HCT116 (cell line): ENCODE measurements at regions not wholly inside any gene's neighbourhood (a gene's known extent, or its start where the extent isn't known, plus 50 kb on each side); places are given as distances from the start of the nearest gene placed in this dataset.
"Not testable (repeated sequence)": the region's sequence is repeated elsewhere in the genome, so short reads cannot be mapped to it uniquely, and the experiment has no call there.

Experiments
- ATAC-seq: fragments of 200-7000 bp; cut with Tn5 transposase; 2 replicates; pipeline ENCODE4 v1.9.1; 2020; ENCODE audit warnings: mild to moderate bottlenecking, moderate library complexity
- BruUV-seq: library from RNA; stranded (reverse); fragments of 400-500 nt; replicated peaks from 2 replicates; lab custom pipeline; 2021; lab: Mats Ljungman, UMichigan
- CTCF ChIA-PET: fragments of 300-600 bp; sonication (Branson Sonifier 250); formaldehyde crosslinking; loops from one replicate; lab custom pipeline; 2021; ENCODE audit warnings: antibody characterized with exemption; lab: Charles Lee
- POLR2A ChIA-PET: fragments of 300-600, 350-600 bp; sonication (Branson Sonifier 250); formaldehyde crosslinking; loops from one replicate; lab custom pipeline; 2021; ENCODE audit warnings: antibody characterized with exemption; lab: Charles Lee
- RAD21 ChIA-PET, 2 experiments: fragments of 300-600 bp; sonication (Branson Sonifier 250); formaldehyde crosslinking; loops; one replicate each; lab custom pipeline; 2023; ENCODE audit warnings: low total read pairs in 2 of 2; ENCODE audit not compliant: uncharacterized antibody in 2 of 2, unreplicated experiment in 2 of 2, low non-redundant PET in 1 of 2; lab: Charles Lee
- DNase-seq: peaks from one replicate; pipeline ENCODE4 v3.0.0-alpha.2; 2010; ENCODE audit warnings: low read depth, low spot score
- H2AFZ ChIP-seq: fragments of 200-600 bp; shearing (Covaris generic), sonication (generic); 2 replicates; pipeline ENCODE4 v1.6.1; 2017; ENCODE audit warnings: low read depth, mixed run types, mixed read lengths, antibody characterized with exemption, low read length; ENCODE audit not compliant: poor library complexity, severe bottlenecking
- H3K27ac ChIP-seq: 2 replicates; pipeline ENCODE4 v1.5.1; 2012; ENCODE audit warnings: low read depth, low read length
- H3K27me3 ChIP-seq: fragments of 200-600 bp; sonication (generic); 2 replicates; pipeline ENCODE4 v1.6.1; 2016; ENCODE audit warnings: mixed run types, low read length, mixed read lengths; ENCODE audit not compliant: insufficient read depth
- H3K36me3 ChIP-seq, 2 experiments: fragments of 200-500 bp in 1 of 2; fragments of 200-600 bp in 1 of 2; sonication (Bioruptor generic) in 1 of 2; sonication (generic) in 1 of 2; 2 replicates each; pipeline versions ENCODE4 v1.5.1 to v1.6.1; 2014 to 2016; ENCODE audit warnings: low read length in 2 of 2, inconsistent platforms in 1 of 2, mixed read lengths in 1 of 2, mixed run types in 1 of 2; ENCODE audit not compliant: insufficient read depth in 2 of 2, control insufficient read depth in 1 of 2
- H3K4me1 ChIP-seq, 2 experiments: fragments of 200-600 bp in 1 of 2; sonication (generic) in 1 of 2; 2 replicates each; pipeline versions ENCODE4 v1.5.1 to v1.6.1; 2012 to 2017; ENCODE audit warnings: low read length in 2 of 2, inconsistent platforms in 1 of 2, mild to moderate bottlenecking in 1 of 2, mixed read lengths in 1 of 2, mixed run types in 1 of 2, moderate library complexity in 1 of 2; ENCODE audit not compliant: insufficient read depth in 2 of 2, control insufficient read depth in 1 of 2
- H3K4me2 ChIP-seq: fragments of 200-600 bp; sonication (generic); 2 replicates; pipeline ENCODE4 v1.6.1; 2017; ENCODE audit warnings: mixed run types, low read length, mixed read lengths
- H3K4me3 ChIP-seq, 2 experiments: fragments of 200-600 bp in 1 of 2; sonication (generic) in 1 of 2; replicated peaks in 1 of 2; 2 replicates each; pipeline ENCODE4 v1.5.1; 2011 to 2016; ENCODE audit warnings: low read length in 2 of 2, control low read depth in 1 of 2, low read depth in 1 of 2, mild to moderate bottlenecking in 1 of 2, mixed read lengths in 1 of 2, mixed run types in 1 of 2
- H3K79me2 ChIP-seq: fragments of 200-600 bp; sonication (generic); 2 replicates; pipeline ENCODE4 v1.6.1; 2017; ENCODE audit warnings: mild to moderate bottlenecking, mixed run types, low read length, moderate library complexity, mixed read lengths; ENCODE audit not compliant: insufficient read depth
- H3K9ac ChIP-seq: fragments of 200-600 bp; sonication (generic); 2 replicates; pipeline ENCODE4 v1.6.1; 2016; ENCODE audit warnings: low read length, mixed read lengths
- H3K9me2 ChIP-seq: fragments of 200-600 bp; sonication (generic), shearing (Covaris generic); 2 replicates; pipeline ENCODE4 v1.6.1; 2017; ENCODE audit warnings: mixed run types, mild to moderate bottlenecking, moderate library complexity; ENCODE audit not compliant: insufficient read depth
- H3K9me3 ChIP-seq, 2 experiments: fragments of 200-500 bp in 1 of 2; fragments of 200-600 bp in 1 of 2; sonication (Bioruptor generic) in 1 of 2; sonication (generic) in 1 of 2; 2 replicates each; pipeline ENCODE4 v1.6.1; 2014 to 2017; ENCODE audit warnings: low read length in 2 of 2, mixed read lengths in 2 of 2, inconsistent platforms in 1 of 2, low read depth in 1 of 2, mild to moderate bottlenecking in 1 of 2, mixed run types in 1 of 2, moderate library complexity in 1 of 2; ENCODE audit not compliant: control insufficient read depth in 1 of 2, insufficient read depth in 1 of 2
- H4K20me1 ChIP-seq: fragments of 200-600 bp; sonication (generic), shearing (Covaris generic); 2 replicates; pipeline ENCODE4 v1.6.1; 2017; ENCODE audit warnings: mixed run types, mild to moderate bottlenecking, moderate library complexity; ENCODE audit not compliant: insufficient read depth
- CBX3 ChIP-seq: IDR thresholded peaks from 2 replicates; pipeline ENCODE4 v1.6.1; 2012; ENCODE audit warnings: low read depth
- EGR1 ChIP-seq: IDR thresholded peaks from 2 replicates; pipeline ENCODE4 v1.6.1; 2012; ENCODE audit warnings: low read depth
- ELF1 ChIP-seq: IDR thresholded peaks from 2 replicates; pipeline ENCODE4 v1.6.1; 2012; ENCODE audit warnings: low read depth, borderline replicate concordance
- JUND ChIP-seq: IDR thresholded peaks from 2 replicates; pipeline ENCODE4 v1.6.1; 2012
- MAX ChIP-seq: IDR thresholded peaks from 2 replicates; pipeline ENCODE4 v1.6.1; 2012
- POLR2A ChIP-seq: IDR thresholded peaks from 2 replicates; pipeline ENCODE4 v1.7.0; 2011; ENCODE audit warnings: borderline replicate concordance; ENCODE audit not compliant: insufficient read depth, insufficient read length; ENCODE audit errors: extremely low read depth
- POLR2AphosphoS5 ChIP-seq: IDR thresholded peaks from 2 replicates; pipeline ENCODE4 v1.6.1; 2011; ENCODE audit warnings: mild to moderate bottlenecking, low read depth, low read length, moderate library complexity
- RAD21 ChIP-seq: IDR thresholded peaks from 2 replicates; pipeline ENCODE4 v1.6.1; 2012; ENCODE audit warnings: low read depth, mild to moderate bottlenecking
- SIN3A ChIP-seq: IDR thresholded peaks from 2 replicates; pipeline ENCODE4 v1.6.1; 2012; ENCODE audit warnings: low read depth
- SRF ChIP-seq: IDR thresholded peaks from 2 replicates; pipeline ENCODE4 v1.6.1; 2012; ENCODE audit warnings: low read depth
- YY1 ChIP-seq: IDR thresholded peaks from 2 replicates; pipeline ENCODE4 v1.6.1; 2011; ENCODE audit warnings: low read length, low read depth, moderate library complexity, mild to moderate bottlenecking; ENCODE audit not compliant: insufficient replicate concordance; ENCODE audit errors: extremely low read depth
- ZFX ChIP-seq: fragments of 450-650 bp; IDR thresholded peaks from 2 replicates; pipeline ENCODE4 v1.6.1; 2017
- intact Hi-C: fragments of 100-400 bp; cut with micrococcal nuclease; formaldehyde crosslinking; loops from 2 replicates; pipeline ENCODE4 v1.10.0; 2022
- TF ChIP-seq, protein P1 (sequence below): IDR thresholded peaks from 2 replicates; pipeline ENCODE4 v1.6.1; 2012
- TF ChIP-seq, protein P2 (sequence below): IDR thresholded peaks from 2 replicates; pipeline ENCODE4 v1.6.1; 2012; ENCODE audit warnings: low read depth

GRCh38 chr7:152914014-152914844 lies 154.7 kb downstream of the ACTR3B start:
- Histone ChIP-seq H3K36me3 (no peaks in the 10 kb centered on the region), H4K20me1 (no peaks in the 10 kb centered on the region), H3K4me3 (no peak overlapping the region), H3K4me1 (peaks cover 0 to 3% of the 10 kb centered on the region in 2 experiments; a peak in 1 of 4 replicates), H3K9me3 (no peaks in the 10 kb centered on the region; a peak in 1 of 4 replicates), H3K79me2 (no peaks in the 10 kb centered on the region), H2AFZ (no peak overlapping the region), H3K9ac (no peak overlapping the region), H3K9me2 (no peaks in the 10 kb centered on the region), H3K27ac (no peak overlapping the region), H3K27me3 (no peaks in the 10 kb centered on the region), H3K4me2 (no peak overlapping the region)
- no peak for ATAC-seq
- ChIA-PET POLR2A (no interaction called here), RAD21 (no interaction called here), CTCF (no interaction called here)
- no TSS peak for BruUV-seq
- no peak for TF ChIP-seq ELF1
- TF ChIP-seq SRF: no peak
- TF ChIP-seq RAD21: no peak
- TF ChIP-seq POLR2A: no peak
- TF ChIP-seq EGR1: no peak
- TF ChIP-seq JUND: no peak
- TF ChIP-seq, protein P1, sequence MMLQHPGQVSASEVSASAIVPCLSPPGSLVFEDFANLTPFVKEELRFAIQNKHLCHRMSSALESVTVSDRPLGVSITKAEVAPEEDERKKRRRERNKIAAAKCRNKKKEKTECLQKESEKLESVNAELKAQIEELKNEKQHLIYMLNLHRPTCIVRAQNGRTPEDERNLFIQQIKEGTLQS: no peak
- TF ChIP-seq, protein P2, sequence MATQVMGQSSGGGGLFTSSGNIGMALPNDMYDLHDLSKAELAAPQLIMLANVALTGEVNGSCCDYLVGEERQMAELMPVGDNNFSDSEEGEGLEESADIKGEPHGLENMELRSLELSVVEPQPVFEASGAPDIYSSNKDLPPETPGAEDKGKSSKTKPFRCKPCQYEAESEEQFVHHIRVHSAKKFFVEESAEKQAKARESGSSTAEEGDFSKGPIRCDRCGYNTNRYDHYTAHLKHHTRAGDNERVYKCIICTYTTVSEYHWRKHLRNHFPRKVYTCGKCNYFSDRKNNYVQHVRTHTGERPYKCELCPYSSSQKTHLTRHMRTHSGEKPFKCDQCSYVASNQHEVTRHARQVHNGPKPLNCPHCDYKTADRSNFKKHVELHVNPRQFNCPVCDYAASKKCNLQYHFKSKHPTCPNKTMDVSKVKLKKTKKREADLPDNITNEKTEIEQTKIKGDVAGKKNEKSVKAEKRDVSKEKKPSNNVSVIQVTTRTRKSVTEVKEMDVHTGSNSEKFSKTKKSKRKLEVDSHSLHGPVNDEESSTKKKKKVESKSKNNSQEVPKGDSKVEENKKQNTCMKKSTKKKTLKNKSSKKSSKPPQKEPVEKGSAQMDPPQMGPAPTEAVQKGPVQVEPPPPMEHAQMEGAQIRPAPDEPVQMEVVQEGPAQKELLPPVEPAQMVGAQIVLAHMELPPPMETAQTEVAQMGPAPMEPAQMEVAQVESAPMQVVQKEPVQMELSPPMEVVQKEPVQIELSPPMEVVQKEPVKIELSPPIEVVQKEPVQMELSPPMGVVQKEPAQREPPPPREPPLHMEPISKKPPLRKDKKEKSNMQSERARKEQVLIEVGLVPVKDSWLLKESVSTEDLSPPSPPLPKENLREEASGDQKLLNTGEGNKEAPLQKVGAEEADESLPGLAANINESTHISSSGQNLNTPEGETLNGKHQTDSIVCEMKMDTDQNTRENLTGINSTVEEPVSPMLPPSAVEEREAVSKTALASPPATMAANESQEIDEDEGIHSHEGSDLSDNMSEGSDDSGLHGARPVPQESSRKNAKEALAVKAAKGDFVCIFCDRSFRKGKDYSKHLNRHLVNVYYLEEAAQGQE: no peak
- no peak for TF ChIP-seq POLR2AphosphoS5
- TF ChIP-seq MAX: no peak
- no peak for TF ChIP-seq ZFX
- no peak for TF ChIP-seq YY1
- no peak for TF ChIP-seq SIN3A
- no peak for TF ChIP-seq CBX3
- intact Hi-C loops: no loop called here
- DNase-seq: no peak

DNA sequence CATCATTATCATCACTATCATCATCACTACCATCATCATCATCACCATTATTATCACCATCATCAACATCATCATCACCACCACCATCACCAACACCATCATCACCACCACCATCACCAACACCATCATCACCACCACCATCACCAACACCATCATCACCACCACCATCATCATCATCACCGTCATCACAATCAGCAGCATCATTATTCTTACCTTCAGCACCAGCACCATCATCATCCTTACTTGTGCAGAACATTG lies 155.2 kb downstream of the ACTR3B start:
- CTCF ChIA-PET, H3K36me3 ChIP-seq, RAD21 ChIA-PET, H3K4me3 ChIP-seq, H3K27ac ChIP-seq, H3K4me1 ChIP-seq, H3K27me3 ChIP-seq, H3K79me2 ChIP-seq, H3K4me2 ChIP-seq, H3K9me2 ChIP-seq, H3K9me3 ChIP-seq, BruUV-seq, POLR2A ChIA-PET, H2AFZ ChIP-seq, DNase-seq, H4K20me1 ChIP-seq, intact Hi-C loops, H3K9ac ChIP-seq, ATAC-seq: not testable (repeated sequence)
